ENCODE measurements at regions not wholly inside any gene's neighbourhood (a gene's known extent, or its start where the extent isn't known, plus 50 kb on each side); places are given as distances from the start of the nearest gene placed in this dataset.

DNA sequence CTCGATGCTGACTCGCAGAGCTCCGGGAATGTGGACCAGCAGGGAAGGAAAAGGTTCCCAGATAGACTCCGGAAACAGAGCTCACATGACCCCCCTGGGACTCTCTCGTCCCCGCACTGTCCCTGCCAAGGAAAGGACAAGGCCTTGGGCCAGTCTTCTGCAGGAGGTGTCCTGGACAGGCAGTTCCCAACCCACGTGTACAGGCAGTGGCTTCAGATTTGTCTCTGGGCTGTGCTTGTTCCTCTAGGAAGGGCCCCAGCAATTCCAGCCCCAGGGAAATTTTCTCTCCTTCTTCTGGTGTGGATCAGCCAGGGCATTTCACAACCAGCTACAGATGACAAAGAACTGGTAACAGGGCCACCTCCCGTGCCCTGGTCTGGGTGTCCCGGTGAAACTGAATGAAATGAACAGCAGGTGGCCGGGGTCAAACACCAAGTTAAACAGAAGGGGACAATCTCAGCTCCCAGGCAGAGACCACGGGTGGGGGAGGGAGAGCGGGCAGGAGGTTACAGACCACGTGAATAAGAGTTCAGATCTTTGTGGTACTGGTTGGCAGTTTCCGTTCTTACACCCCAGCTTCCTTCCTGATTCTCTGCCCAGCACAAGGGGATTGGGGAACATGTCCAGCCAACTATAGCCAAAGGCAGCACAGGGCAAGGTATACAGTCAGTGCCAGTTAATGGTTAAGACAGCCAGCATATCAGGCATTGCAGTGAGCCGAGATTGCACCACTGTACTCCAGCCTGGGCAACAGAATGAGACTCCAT lies 52.2 kb upstream of the CAB39 start:
- no peak for DNase-seq
- ChIA-PET POLR2A (no interaction called here), CTCF (no interaction called here)
- Histone ChIP-seq H3K9me3 (no peaks in the 10 kb centered on the region), H3K27ac (ENCODE audit: low read depth in 2 of 2, low read length in 1 of 2) (no peak overlapping the region), H3F3A (replicated peaks; ENCODE audit: insufficient read depth) (no peaks in the 10 kb centered on the region), H3K4me2 (no peak overlapping the region), H3K9me2 (no peaks in the 10 kb centered on the region), H3K79me2 (ENCODE audit: insufficient read depth) (no peaks in the 10 kb centered on the region), H3K36me3 (replicated peaks in 1 of 2; ENCODE audit: control insufficient read depth in 1 of 2, insufficient read depth in 2 of 2, low read length in 1 of 2) (no peaks in the 10 kb centered on the region), H3K9ac (no peak overlapping the region), H2AFZ (ENCODE audit: low read depth) (no peak overlapping the region), H3K27me3 (ENCODE audit: insufficient read depth) (no peaks in the 10 kb centered on the region), H3K4me3 (ENCODE audit: low read depth in 2 of 2, low read length in 1 of 2) (no peak overlapping the region), H4K20me1 (ENCODE audit: insufficient read depth) (no peaks in the 10 kb centered on the region), H3K4me1 (ENCODE audit: control insufficient read depth in 1 of 2, insufficient read depth in 2 of 2, low read depth in 1 of 2, low read length in 1 of 2) (no peaks in the 10 kb centered on the region; a peak in 1 of 4 replicates)
- WGBS (ENCODE audit: low lambda C conversion rate) = 80% methylated on average over 13 of the region's 15 CpGs
- TF ChIP-seq FOXM1 (IDR thresholded peaks at IDR 0.05; ENCODE audit: low read depth) (no peak), POLR2AphosphoS5 (IDR thresholded peaks at IDR 0.05; ENCODE audit: low read depth, low read length) (no peak), MXI1 (IDR thresholded peaks at IDR 0.05; ENCODE audit: low read depth, low read length) (no peak), TEAD4 (IDR thresholded peaks at IDR 0.05; ENCODE audit: borderline replicate concordance, insufficient read depth) (no peak), CHD2 (IDR thresholded peaks at IDR 0.05; ENCODE audit: low read length, partially characterized antibody) (no peak), RAD21 (IDR thresholded peaks at IDR 0.05; ENCODE audit: low read length) (no peak), MEF2A (IDR thresholded peaks at IDR 0.05; ENCODE audit: borderline replicate concordance, low read depth) (no peak), RFX5 (IDR thresholded peaks at IDR 0.05; ENCODE audit: low read length) (no peak), GATA2 (CRISPR knock-in tag; IDR thresholded peaks at IDR 0.05) (no peak), EZH2phosphoT487 (IDR thresholded peaks at IDR 0.05; ENCODE audit: borderline replicate concordance, low read depth) (no peak), FOXJ3 (CRISPR knock-in tag; IDR thresholded peaks at IDR 0.05) (no peak), SMC3 (IDR thresholded peaks at IDR 0.05; ENCODE audit: low read depth, low read length) (no peak), GABPA (IDR thresholded peaks at IDR 0.05; ENCODE audit: low read depth) (no peak)
- TF ChIP-seq, protein P1, sequence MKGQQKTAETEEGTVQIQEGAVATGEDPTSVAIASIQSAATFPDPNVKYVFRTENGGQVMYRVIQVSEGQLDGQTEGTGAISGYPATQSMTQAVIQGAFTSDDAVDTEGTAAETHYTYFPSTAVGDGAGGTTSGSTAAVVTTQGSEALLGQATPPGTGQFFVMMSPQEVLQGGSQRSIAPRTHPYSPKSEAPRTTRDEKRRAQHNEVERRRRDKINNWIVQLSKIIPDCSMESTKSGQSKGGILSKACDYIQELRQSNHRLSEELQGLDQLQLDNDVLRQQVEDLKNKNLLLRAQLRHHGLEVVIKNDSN (IDR thresholded peaks at IDR 0.05; ENCODE audit: borderline replicate concordance, low read depth) = no peak
- TF ChIP-seq, protein P2, sequence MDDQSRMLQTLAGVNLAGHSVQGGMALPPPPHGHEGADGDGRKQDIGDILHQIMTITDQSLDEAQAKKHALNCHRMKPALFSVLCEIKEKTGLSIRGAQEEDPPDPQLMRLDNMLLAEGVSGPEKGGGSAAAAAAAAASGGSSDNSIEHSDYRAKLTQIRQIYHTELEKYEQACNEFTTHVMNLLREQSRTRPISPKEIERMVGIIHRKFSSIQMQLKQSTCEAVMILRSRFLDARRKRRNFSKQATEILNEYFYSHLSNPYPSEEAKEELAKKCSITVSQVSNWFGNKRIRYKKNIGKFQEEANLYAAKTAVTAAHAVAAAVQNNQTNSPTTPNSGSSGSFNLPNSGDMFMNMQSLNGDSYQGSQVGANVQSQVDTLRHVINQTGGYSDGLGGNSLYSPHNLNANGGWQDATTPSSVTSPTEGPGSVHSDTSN (IDR thresholded peaks at IDR 0.05) = no peak
- TF ChIP-seq, protein P3, sequence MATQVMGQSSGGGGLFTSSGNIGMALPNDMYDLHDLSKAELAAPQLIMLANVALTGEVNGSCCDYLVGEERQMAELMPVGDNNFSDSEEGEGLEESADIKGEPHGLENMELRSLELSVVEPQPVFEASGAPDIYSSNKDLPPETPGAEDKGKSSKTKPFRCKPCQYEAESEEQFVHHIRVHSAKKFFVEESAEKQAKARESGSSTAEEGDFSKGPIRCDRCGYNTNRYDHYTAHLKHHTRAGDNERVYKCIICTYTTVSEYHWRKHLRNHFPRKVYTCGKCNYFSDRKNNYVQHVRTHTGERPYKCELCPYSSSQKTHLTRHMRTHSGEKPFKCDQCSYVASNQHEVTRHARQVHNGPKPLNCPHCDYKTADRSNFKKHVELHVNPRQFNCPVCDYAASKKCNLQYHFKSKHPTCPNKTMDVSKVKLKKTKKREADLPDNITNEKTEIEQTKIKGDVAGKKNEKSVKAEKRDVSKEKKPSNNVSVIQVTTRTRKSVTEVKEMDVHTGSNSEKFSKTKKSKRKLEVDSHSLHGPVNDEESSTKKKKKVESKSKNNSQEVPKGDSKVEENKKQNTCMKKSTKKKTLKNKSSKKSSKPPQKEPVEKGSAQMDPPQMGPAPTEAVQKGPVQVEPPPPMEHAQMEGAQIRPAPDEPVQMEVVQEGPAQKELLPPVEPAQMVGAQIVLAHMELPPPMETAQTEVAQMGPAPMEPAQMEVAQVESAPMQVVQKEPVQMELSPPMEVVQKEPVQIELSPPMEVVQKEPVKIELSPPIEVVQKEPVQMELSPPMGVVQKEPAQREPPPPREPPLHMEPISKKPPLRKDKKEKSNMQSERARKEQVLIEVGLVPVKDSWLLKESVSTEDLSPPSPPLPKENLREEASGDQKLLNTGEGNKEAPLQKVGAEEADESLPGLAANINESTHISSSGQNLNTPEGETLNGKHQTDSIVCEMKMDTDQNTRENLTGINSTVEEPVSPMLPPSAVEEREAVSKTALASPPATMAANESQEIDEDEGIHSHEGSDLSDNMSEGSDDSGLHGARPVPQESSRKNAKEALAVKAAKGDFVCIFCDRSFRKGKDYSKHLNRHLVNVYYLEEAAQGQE (IDR thresholded peaks at IDR 0.05; ENCODE audit: low read depth, low read length) = no peak
- TF ChIP-seq, protein P4, sequence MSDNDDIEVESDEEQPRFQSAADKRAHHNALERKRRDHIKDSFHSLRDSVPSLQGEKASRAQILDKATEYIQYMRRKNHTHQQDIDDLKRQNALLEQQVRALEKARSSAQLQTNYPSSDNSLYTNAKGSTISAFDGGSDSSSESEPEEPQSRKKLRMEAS (IDR thresholded peaks at IDR 0.05; ENCODE audit: low read depth) = no peak
- TF ChIP-seq, protein P5, sequence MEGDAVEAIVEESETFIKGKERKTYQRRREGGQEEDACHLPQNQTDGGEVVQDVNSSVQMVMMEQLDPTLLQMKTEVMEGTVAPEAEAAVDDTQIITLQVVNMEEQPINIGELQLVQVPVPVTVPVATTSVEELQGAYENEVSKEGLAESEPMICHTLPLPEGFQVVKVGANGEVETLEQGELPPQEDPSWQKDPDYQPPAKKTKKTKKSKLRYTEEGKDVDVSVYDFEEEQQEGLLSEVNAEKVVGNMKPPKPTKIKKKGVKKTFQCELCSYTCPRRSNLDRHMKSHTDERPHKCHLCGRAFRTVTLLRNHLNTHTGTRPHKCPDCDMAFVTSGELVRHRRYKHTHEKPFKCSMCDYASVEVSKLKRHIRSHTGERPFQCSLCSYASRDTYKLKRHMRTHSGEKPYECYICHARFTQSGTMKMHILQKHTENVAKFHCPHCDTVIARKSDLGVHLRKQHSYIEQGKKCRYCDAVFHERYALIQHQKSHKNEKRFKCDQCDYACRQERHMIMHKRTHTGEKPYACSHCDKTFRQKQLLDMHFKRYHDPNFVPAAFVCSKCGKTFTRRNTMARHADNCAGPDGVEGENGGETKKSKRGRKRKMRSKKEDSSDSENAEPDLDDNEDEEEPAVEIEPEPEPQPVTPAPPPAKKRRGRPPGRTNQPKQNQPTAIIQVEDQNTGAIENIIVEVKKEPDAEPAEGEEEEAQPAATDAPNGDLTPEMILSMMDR (IDR thresholded peaks at IDR 0.05) = no peak
